T47D (cell line): ENCODE measurements at regions not wholly inside any gene's neighbourhood (a gene's known extent, or its start where the extent isn't known, plus 50 kb on each side); places are given as distances from the start of the nearest gene placed in this dataset.

Experiments used
- DNase-seq, 2 experiments: peaks; one replicate each; pipeline versions ENCODE4 v3.0.0 to v3.0.0-alpha.2; 2011 to 2012; ENCODE audit warnings: low read depth in 1 of 2, low spot score in 1 of 2
- JUND ChIP-seq: IDR thresholded peaks from 2 replicates; pipeline ENCODE4 v1.6.1; 2012; ENCODE audit warnings: low read depth
- in situ Hi-C: cut with HindIII; loops from 2 replicates; pipeline ENCODE4 v1.10.0; 2016; ENCODE audit warnings: low sequenced_read_pairs, low pct_unique_long_range_greater_than_20kb

DNA sequence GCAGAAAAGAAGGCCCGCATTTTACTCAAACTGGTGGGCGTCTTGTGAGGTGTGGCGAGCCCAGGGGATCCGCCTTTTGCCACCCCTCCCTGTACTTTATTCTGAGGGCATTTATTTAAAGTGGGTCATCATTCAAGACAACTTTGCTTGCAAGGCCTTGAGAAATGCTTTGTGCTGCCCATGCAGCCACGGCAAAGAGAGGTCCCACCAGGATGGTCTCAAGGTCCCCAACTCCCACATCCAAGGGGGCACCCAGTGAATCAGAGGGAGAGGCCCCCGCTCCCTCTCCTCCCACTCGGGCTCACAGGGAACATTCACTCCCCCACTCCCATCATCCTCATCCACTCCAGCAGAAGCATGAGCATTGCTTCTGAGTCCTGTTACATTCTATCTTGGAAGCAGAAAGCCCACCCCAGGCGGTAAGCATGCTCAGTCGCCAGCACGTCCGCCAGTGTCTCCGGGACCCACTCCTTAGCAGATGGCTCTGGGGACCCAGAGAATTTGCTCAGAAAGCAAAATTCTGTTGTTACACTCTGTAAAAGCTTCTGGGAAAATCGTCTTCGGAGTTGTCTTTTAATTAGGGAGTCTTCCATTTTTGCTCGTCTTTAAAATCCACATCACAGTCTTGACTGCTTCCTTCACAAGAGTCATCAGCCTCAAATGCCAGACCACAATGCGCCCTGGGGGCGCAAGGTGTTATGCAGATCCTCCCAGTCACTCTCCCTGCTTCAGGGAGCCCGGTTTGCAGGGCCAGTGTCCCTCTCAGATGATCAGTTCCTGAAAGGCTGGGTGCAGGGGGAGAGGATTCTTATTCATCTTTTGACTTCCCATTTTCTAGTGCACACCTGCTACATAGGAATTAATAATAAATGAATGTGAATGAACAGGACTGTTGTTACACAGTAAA, 99.4 kb upstream of the NCK2 start:
- in situ Hi-C loops = no loop called here
- TF ChIP-seq JUND = no peak

DNA sequence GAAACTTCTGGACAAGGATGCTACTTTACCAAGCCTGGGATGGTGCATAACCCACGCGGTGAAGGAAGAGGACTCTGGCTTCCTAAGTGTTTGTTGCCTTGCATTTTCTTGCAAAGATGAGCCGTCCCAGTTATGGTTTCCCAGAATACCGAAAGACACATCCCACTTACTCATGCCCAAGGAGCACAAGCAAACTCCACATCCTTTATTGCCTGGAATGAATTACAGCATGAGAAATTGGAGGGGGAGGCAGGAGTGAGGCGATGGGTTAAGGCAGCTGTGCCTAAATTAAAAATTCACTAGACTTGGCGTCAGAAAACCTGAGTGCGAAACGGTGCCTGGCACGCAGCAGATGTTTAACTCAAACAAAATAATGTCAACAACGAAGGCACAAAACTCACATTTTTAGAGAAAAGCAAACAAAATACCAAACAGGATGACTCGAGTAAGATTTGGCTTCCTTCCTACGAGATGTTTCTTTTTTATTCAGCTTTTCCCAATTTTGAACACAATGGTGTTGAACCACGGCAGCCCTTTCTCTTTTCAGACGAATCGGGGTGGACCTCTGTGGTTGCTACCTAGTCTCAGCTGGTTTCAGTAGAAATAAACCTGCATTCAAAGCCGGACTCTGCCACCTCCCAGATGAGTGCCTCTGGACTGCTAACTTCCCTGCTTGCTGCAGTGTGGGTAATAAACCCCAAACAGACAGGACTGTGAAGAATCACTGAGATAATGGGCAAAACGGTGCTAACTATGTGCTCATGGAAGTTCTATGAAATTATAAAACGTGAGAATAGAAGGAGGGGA, 100.3 kb upstream of the NCK2 start:
- no peak for TF ChIP-seq JUND
- in situ Hi-C loops = no loop called here
- DNase-seq = no peak

More for the DNA sequence above, 99.4 kb upstream of the NCK2 start:
- DNase-seq = no peak

DNA sequence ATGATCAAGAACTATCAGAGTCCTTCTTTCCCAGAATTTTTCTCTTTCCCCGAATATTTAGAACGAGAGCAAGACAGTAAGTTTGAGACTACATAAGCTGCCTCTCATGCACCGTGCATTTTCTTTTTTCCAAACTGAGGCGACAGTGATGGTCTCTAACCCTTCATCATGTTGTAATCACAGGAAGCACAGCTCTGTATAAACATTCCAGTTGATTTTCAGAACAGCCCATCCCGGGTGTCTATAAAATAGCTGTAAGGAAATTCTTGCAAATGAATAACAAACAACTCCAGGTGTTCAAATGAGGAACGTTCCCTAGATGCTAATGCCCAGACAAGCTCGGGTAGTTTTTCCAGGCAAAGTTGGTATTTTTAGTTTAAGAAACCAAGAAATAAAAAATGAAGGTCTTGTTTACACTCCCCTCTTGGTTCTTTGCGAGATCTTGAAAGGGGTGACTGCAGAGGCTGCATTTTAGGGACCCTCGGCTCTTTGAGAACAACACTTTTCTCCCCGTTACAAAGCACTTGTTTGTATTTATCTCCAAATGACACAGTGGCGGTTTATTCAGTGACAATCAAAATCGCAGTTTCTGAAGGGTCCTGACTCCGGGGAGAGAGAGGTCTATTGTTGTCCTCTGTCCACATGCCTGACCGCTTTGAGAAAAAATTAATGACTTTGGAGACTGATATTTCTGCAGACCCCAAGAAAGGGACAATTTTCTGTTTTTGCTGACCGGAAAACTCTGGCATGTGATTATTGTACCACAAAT, 101.1 kb upstream of the NCK2 start:
- no peak for TF ChIP-seq JUND
- no peak for DNase-seq
- in situ Hi-C loops = no loop called here

DNA sequence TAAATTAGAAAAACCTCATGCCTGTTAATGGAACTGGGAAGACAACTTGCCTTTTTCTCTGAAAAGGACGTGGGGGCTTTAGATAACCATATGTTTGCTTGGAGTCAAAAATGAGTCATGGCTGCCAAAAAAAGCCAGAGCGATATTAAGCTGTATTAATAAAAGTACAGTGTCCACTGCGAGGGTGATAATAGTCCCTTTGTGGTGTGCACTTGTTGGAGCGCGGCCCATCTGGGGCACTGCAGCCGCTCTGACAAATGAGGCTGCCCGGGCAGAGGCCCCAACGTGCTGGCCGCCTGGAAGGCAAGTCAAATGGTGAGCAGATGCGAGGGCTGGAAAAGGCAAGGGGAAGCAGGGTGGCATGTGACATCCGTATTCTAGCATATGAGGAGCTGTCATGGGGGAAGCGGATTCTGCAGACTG, 103.3 kb upstream of the NCK2 start:
- no peak for TF ChIP-seq JUND
- no peak for DNase-seq
- in situ Hi-C loops = no loop called here

DNA sequence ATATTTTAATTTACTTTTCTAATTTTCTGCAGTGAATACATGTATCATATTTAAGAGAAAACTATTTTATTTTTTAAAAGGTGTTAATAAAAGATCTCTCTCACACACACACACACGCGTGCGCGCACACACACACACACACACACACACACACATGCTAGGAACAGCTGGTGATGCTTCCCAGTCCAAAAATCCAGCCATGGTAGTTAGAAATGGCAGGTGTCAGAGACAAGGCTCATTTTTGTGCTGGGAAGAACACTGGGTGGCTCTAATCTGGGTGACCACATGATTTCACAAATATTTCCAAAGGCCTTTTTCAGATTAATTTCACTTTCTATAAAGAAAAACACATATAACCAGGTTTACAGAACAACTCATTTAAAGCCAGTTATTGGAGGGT, 104.5 kb upstream of the NCK2 start:
- TF ChIP-seq JUND = no peak
- in situ Hi-C loops = no loop called here

DNA sequence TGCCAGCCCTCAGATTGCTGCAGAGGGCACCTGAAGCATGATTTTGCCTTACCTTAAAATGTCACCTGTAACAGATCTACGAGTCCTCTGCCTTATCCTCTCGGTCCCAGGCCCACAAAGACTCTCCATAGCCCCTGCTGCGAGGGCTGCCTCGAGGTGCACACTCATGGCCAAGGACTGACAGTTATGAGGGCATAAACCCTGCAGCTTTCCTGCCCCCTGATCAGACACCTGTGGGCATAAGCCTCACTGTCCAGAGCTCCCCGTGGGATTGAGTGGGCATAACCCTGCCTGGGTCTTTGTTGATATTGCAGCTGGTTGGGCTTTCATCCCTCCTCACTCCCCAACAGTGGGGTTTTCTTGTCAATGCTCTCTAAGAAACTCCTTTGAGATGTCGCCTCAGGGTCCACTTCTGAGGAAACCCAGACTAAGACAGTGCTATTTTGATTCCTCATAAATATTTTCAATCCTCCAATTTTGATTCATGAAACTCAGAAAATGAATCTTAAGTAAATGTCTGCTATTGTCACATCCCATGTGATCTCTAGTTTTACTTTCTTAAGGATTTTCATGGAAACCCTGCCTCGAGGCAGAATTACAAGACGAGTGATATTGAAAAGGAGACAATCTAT, 108.5 kb upstream of the NCK2 start:
- in situ Hi-C loops = no loop called here

More for the DNA sequence above, 104.5 kb upstream of the NCK2 start:
- no peak for DNase-seq

DNA sequence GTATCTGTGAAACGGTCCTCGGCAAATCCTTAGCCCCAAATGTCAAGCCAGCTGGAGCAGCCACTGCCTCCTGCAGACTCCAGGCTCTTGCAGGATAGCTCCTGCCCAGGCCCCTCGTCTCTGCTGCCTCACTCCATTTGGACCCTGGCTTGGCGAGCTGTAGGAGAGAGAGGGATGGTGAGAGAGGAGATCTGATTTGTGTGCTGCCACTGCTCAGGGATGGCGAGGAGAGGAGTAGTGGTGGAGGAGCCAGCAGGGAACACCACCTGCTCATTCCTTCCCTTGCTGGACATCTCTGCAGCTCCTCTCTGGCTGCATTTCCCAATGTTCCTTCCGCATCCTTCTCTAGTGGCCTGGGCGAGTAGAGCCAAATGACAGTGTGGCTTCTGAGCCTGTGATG, 109.1 kb upstream of the NCK2 start:
- in situ Hi-C loops = no loop called here
- DNase-seq = no peak
- no peak for TF ChIP-seq JUND

More for the DNA sequence above, 108.5 kb upstream of the NCK2 start:
- no peak for DNase-seq
- no peak for TF ChIP-seq JUND

DNA sequence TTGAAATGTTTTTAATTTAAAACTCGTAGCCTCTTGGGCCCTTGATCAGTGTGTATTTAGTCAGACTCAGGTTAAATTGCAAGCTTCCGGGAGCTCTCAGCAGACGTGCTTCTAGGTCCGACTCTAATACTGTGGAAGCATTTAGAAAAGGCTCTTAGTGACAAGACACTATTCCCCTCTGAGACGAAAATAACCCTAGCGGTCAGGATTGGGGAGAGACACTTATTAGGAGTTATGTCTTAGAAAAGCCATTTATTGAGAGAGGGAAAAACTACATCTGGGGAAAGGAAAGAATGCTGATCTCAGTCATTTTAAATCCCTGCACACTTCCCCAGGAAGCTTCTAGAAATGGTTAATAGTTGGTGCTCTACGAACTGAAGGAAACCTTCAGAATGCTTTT, 110.5 kb upstream of the NCK2 start:
- TF ChIP-seq JUND = no peak
- no peak for DNase-seq
- in situ Hi-C loops = no loop called here

DNA sequence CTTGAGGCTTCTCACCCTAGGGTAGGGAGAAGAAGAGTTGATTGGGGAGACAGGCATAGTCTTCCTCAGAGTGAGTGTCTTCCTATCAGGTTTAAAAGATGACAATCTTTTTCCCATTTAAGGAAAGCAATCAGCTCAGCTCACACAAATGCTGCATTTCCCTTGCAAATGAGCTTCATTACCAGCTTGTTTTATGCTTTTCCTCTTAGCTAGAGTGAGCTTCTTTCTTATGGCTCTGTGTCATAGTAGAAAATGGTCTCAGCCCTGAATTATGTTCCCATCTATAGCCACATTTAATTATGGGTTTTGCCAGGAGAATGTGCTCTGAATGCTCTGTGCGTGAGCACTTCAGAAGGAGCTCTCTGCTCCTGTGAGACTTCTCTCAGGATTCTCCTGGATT, 112.8 kb upstream of the NCK2 start:
- in situ Hi-C loops = no loop called here
- no peak for TF ChIP-seq JUND
- no peak for DNase-seq

DNA sequence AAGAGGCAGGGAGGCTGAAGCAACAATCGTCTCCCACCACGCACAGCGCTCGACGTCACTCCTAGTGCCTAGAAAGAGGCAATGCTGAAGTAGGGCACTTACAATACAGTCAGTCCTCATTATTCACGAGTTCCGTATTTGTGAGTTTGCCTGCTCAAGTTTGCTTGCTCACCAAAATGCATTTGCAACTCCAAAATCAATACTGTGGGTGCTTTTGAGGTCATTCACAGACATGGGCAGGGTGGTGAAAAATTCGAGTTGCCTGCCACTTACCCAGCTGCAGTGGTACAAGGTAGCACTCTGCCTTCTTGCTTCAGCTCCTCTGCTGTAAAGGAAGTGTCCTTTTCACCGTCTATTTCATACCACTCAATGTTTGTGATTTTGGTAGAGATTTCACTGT, 113.7 kb upstream of the NCK2 start:
- no peak for DNase-seq
- no peak for TF ChIP-seq JUND
- in situ Hi-C loops = no loop called here

DNA sequence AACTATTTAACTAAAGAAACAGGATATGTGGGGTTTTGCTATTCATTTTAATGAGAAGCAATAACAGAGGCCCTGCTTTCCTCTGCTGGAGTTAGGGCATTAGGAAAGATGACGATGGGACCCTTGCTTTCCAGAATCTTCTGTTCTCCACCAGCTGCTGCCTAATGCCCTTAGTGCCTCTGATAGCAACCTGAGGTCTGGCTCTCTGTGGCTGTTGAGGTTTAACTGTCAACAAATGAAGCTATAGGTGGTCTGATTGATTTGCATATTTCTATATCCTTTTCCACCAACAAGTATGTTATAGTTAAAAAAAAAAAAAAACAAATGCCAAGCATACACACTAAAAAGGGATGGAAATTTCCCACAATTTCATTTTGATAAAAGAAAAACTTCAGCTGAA, 115.1 kb upstream of the NCK2 start:
- DNase-seq = no peak
- in situ Hi-C loops = no loop called here
- no peak for TF ChIP-seq JUND

DNA sequence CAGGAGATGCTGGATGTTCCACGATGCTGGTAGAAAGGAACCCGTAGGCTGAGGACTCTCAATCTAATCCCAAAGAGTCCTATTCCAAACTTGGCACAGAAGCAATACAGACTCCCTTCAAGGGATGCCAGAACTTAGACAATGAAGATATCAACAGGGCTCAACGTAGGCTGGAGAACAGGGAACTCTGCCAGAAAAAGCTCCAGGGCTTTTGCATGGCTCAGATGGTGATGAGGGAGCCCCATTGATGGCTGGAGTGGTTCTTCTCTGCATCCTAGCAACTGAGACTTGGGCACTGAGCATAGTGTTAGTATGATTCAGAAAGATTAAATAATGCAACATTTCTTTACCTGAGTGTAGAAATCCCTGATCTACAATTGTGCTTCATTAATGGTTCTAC, 117.2 kb upstream of the NCK2 start:
- DNase-seq = no peak
- no peak for TF ChIP-seq JUND
- in situ Hi-C loops = no loop called here
